PFSK-1 (cell line): ENCODE measurements at regions not wholly inside any gene's neighbourhood (a gene's known extent, or its start where the extent isn't known, plus 50 kb on each side); places are given as distances from the start of the nearest gene placed in this dataset.

Experiments
- FOXP2 ChIP-seq: optimal IDR thresholded peaks from 2 replicates; pipeline ENCODE3; 2011; ENCODE audit warnings: borderline replicate concordance, control low read depth, inconsistent platforms; ENCODE audit not compliant: insufficient read depth; ENCODE audit errors: extremely low read length, extremely low read depth
- POLR2AphosphoS5 ChIP-seq: IDR thresholded peaks from 2 replicates; pipeline ENCODE4 v1.6.1; 2012; ENCODE audit warnings: low read depth, mild to moderate bottlenecking, control low read depth, low read length, moderate library complexity
- REST ChIP-seq, 2 experiments: IDR thresholded peaks; 2 replicates each; pipeline versions ENCODE4 v1.6.1 to v1.8.0; 2011 to 2012; ENCODE audit warnings: low read depth in 2 of 2, low read length in 2 of 2, control low read depth in 1 of 2, inconsistent platforms in 1 of 2, mild to moderate bottlenecking in 1 of 2, moderate library complexity in 1 of 2; ENCODE audit not compliant: insufficient read depth in 1 of 2
- SIN3A ChIP-seq: IDR thresholded peaks from 2 replicates; pipeline ENCODE4 v1.6.1; 2012; ENCODE audit warnings: mild to moderate bottlenecking, low read length, moderate library complexity, borderline replicate concordance; ENCODE audit not compliant: insufficient read depth
- TAF1 ChIP-seq: IDR thresholded peaks from 2 replicates; pipeline ENCODE4 v1.6.1; 2012; ENCODE audit warnings: low read length, control low read depth, borderline replicate concordance; ENCODE audit not compliant: insufficient read depth

GRCh38 chr4:79585834-79586233 is 177.8 kb upstream of the GK2 start:
- TF ChIP-seq FOXP2: no peak
- TF ChIP-seq TAF1: no peak
- TF ChIP-seq REST (IDR thresholded peaks at IDR 0.05; ENCODE audit: insufficient read depth in 1 of 2, low read depth in 2 of 2, low read length in 2 of 2): no peak
- no peak for TF ChIP-seq POLR2AphosphoS5
- no peak for TF ChIP-seq SIN3A

- TF ChIP-seq POLR2AphosphoS5 (no peak), TAF1 (no peak), SIN3A (no peak), REST (IDR thresholded peaks at IDR 0.05; ENCODE audit: insufficient read depth in 1 of 2, low read depth in 2 of 2, low read length in 2 of 2) (no peak), FOXP2 (no peak)
Observed at GRCh38 chr4:79585330-79585729, 177.3 kb upstream of the GK2 start.

- TF ChIP-seq REST (IDR thresholded peaks at IDR 0.05; ENCODE audit: insufficient read depth in 1 of 2, low read depth in 2 of 2, low read length in 2 of 2) (no peak), FOXP2 (no peak), TAF1 (no peak), SIN3A (no peak), POLR2AphosphoS5 (no peak)
Observed at GRCh38 chr4:79584902-79585301, 176.9 kb upstream of the GK2 start.

- no peak for TF ChIP-seq FOXP2
- no peak for TF ChIP-seq POLR2AphosphoS5
- TF ChIP-seq TAF1: no peak
- TF ChIP-seq SIN3A: no peak
- no peak for TF ChIP-seq REST (IDR thresholded peaks at IDR 0.05; ENCODE audit: insufficient read depth in 1 of 2, low read depth in 2 of 2, low read length in 2 of 2)
Observed at GRCh38 chr4:79584352-79584751, 176.3 kb upstream of the GK2 start.

GRCh38 chr4:79578606-79579005 is 170.6 kb upstream of the GK2 start:
- no peak for TF ChIP-seq FOXP2
- TF ChIP-seq TAF1: no peak
- no peak for TF ChIP-seq POLR2AphosphoS5
- TF ChIP-seq SIN3A: no peak
- no peak for TF ChIP-seq REST (IDR thresholded peaks at IDR 0.05; ENCODE audit: insufficient read depth in 1 of 2, low read depth in 2 of 2, low read length in 2 of 2)
